ENCODE measurements at regions not wholly inside any gene's neighbourhood (a gene's known extent, or its start where the extent isn't known, plus 50 kb on each side); places are given as distances from the start of the nearest gene placed in this dataset.
A peak's percentile ranks its signal among the peaks of the same experiment; 100 is the strongest.

DNA sequence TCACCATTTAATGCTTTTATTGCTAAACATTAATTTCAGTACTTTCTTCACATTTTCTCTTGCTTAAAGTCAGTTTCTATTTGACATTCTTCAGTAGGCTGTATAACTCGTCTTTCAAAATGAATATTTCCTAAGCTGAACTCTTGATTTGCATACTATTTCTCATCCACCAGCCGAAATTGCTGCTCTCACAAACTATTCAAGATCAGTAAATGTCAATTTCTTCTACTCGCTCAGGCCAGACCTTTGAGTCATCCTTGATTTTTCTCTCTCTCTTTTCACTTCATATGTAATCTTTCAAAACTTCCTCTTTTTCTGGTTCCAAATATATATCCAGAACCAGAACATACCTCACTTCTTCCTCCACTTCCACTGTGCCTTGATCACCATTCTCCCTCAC, 990.0 kb downstream of the KCNT2 start:
- no peak for DNase-seq

DNA sequence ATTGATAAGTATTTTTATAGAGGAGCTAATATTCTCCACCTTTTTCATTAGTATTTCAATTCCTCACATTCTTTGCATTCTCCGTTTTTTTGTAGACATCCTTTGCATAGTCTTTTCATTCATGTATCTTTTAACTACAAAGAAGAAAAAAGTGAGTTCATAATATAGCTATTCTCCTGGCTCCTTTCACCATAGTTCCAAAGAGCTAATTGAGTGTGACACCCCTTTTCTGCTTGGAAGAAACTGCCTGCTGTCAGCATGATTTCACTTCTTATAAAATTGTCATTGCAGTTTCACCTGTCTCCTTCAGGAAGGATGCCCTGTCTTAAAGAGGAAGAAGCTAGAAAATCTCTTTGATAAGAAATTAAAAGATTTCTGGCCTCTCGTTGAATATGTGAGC, 991.1 kb downstream of the KCNT2 start:
- DNase-seq: no peak

DNA sequence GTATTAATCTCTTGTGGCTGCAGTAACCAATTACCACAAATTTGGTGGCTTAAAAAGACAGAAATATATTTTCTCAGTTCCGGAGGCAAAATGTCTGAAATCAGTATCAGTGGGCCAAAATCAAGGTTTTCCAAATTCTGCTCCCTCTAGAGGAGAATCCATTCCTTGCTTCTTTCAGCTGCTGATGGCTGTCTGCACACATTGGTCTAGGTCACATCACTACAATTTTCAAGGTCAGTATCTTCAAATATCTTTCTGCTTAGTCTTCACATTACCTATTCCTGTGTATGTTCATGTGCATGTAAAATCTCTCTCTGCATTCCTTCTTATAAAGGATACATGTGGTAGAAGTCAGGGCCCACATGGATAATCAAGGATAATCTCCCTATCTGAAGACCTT, 999.4 kb downstream of the KCNT2 start:
- DNase-seq: no peak

DNA sequence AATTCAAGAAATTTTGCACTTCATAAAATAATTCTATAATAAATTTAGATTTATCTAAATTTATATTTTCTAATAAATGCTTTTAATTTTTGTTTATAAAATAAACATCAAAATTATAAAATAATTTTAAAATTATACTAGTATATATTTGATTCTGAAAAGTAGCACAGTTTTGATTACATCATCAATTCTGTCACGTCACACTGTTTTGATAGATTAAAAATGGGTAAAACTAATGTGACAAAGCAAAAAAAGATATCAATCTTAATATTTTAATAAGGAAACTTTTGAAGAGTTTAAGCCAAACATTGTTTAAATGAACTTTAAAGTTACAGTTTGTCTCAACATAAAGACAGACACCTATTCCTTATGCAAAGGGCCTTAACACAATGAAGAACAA, 1001.8 kb downstream of the KCNT2 start:
- DNase-seq: no peak

DNA sequence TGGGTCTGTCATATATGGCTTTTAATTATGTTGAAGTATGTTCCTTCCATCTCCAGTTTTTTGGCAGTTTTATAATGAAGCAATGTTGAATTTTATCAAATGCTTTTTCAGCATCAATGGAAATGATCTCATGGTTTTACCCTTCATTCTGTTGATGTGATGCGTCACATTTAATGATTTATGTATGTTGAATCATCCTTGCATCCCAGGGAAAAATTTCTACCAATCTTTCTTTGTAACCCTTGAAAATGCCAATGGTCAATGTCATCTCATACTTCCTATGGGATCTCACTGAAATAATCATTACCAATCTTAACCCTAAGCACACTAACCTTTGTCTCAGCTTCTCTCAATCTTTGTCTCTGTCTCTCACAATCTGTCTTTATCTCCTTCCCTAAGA, 1004.0 kb downstream of the KCNT2 start:
- DNase-seq: peak; percentile 41

DNA sequence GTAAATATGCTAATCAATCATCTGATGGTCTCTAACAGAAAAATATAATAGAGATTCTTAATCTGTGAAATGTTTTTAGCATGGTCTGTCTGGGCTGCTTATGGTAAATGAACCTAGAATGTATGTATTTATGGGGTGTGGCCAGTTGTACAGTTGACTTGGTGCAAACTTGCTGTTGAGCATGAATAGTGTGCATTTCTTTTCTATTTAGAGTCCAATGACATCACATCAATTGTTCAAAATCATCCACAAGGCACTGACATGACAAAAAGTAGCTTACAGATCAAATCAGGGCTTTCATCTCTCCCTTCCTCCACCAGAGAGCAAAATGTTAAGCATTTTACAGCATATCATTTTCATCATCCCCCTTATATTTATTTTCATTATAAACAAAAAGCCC, 1010.3 kb downstream of the KCNT2 start:
- DNase-seq: no peak

DNA sequence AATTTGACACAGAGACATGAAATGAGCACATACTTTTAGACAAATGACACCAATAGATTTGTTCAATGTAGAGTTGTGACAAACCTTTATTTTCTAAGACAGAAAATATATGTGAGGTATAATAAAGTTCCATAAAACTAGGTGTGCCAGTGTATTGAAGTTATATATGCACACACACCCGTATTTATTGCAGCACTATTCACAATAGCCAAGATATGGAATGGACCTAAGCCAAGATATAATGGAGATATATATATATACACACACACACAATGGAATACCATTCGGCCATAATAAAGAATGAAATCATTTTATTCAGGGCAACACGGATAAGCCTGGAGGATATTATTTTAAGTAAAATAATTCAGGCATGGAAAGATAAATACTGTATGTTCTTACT, 1013.5 kb downstream of the KCNT2 start:
- no peak for DNase-seq

DNA sequence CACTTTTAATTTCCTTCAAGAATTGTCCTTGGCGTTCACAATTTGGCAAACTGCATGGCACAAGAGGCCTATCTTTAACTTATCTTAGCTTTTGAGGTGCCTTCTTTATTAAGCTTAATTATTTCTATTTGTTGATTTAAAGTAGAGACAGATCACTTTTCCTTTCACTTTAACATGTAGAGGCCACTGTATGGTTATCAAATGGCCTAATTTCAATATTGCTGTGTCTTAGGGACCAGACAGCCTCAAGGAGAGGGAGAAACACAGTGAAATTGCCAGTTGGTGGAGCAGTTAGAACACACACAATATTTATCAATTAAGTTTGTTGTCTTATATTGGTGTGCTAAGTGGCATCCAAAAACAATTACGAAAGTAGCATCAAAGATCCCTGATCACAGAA, 1013.9 kb downstream of the KCNT2 start:
- DNase-seq: no peak

DNA sequence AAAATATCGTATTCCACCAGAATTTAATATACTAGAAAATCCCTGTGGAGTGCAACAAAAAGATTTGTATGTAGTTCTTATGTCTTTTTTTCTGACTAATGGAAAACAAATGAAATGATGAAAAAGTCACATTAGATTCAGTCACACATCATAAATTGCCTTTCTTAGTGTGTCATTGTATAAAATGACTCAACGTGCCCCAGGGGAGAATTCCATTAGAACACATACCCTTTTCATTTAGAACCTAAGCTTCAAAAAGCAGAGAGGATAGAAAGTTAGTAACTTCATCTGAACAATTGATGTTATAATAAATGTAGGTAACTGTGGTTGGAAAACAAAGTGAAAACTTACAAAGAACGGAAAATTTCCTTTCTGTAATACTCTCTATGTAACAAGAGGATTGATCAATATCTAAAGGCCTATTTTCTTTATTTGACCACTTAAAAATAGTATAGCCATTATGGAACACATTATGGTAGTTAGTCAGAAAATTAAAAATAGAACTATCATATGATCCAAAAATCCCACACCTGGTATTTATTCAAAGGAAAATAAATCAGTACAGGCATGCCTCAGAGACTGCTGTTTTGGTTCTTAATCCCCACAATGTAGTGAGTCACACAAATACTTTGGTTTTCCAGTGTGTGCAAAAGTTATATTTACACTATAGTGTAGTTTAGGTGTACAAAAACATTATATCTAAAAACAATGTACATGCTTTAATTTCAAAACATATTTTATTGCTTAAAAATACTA, 1016.1 kb downstream of the KCNT2 start:
- DNase-seq: peak; percentile 31

DNA sequence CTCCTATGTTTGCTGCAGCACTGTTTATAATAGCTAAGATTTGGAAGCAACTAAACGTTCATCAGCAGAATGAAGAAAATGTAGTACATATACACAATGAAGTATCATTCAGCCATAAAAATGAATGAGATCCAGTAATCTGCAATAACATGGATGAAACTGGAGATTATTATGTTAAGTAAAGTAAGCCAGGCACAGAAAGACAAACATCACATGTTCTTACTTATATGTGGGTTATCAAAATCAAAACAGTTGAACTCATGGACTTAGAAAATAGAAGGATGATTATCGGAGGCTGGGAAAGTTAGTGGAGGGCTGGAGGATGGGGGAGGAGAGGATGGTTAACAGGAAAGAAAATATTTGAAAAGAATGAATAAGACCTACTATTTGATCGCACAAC, 1017.6 kb downstream of the KCNT2 start:
- DNase-seq: no peak

DNA sequence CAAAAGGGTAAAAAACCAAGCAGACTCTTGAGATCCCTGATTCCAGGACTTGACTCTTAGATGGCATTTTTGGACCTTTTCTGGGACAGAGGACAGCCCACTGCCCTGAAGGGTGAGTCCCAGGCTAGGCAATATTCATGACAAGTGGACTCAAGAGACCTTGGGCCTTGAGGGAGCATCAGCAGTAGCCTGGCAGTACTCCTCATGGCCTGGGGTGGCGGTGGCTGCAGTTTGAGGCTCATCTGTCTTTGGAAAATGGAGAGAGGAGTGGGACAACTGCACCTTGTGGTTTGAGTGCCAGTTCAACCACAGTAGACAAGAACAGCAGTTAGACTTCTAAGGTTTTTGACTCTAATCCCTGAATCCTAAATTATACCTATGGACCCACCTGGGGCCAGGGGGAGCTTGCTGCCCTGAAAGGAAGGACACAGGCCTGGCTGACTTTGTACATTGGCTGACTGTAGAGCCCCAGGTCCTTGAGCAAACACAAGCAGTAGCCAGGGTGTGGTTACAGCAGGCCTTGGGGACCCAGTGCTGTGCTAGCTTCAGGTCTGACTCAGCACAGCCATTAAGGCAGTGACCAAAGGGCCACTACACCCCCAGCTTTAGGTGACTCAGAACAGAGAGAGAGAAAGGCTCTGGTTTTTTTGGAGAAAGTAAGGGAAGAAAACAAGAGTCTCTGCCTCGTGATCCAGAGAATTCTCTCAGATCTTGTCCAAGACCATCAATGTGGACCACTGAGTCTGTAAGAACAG, 1023.2 kb downstream of the KCNT2 start:
- DNase-seq: no peak

DNA sequence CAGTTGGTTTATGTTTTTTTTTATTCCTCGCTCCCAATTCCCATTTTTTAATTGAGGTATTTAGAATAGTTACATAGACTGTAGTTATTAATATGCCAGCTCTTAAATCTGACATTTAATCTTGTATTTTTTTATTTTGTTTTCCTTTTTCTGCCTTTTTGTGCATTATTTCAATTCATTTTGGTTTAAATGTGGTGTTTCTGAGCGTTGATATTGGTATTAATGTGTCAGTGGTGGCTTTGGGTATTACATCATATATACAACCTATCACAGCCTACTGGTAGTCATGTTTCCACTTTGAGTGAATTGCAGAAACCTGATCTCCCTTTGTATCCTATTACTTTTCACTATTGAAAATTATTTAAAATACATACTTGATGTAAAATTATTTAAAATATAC, 1027.3 kb downstream of the KCNT2 start:
- DNase-seq: no peak

DNA sequence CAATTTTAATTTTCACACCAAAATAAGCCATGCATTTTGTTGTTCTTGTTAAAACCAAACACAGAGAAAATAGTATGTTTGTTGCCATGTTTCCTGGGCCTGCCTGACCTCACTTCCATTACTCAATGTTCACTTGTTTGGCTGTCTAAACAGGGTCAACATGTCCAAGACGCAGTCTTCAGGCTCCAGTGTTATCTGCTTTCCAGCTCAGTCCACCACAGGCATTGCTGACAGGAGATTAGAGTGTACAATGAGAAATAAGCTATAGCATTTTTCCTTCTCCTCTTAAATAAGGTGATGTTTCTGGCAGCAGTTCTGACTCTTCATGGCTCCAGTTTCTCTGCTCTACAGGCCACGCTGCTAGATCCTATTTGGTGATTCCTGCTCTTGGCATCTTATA, 1030.5 kb downstream of the KCNT2 start:
- DNase-seq: no peak

DNA sequence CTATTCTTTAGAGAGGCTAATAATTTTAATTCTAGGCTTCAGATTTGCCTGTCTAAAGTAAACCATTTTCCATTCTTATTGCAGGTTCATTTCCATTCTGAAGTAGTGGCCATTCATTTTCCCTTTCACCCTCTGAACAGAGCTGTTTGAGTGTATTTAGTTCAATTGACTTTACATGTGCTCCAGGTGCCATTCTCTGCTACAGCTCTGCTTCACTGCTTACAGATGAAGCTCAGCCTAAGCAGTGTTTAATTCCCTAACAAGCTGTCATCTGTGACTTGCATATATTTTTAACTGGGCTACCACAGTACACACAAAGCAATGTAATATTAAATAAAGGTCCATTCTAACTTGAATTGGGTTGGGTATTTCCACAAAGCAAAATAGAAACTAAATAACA, 1031.6 kb downstream of the KCNT2 start:
- no peak for DNase-seq

DNA sequence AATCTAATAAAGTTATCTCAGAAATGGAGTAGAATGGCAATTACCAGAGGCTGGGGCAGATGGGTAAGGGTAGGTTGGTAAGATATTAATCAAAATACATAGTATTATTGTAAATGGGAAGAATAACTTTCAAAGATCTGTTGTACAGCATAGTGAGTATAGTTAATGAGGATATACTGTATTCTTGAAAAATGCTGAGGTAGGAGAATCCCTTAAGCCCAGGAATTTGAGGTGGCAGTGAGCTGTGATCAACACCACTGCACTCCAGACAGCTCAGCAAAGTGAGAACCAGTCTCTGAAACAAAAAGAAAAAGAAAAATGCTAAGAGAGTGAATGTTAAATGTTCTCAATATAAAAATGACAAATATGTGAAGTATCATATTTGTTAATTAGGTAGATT, 1033.7 kb downstream of the KCNT2 start:
- DNase-seq: no peak

DNA sequence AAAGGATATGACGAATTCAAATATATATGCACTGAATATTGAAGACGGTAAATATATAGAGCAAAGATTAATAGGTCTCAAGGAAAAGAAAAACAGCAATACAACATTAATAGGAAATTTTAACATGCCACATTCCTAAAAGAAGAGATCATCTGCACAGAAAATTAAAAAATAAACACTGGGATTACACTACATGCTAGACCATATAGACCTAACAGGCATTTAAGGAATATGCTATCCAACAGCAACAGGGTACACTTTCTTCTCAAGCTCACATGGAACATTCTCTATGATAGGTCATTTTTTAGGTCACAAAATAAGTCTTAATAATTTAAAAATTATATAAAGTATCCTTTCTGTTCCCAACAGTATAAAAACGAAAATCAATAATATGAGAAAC, 1038.3 kb downstream of the KCNT2 start:
- DNase-seq: no peak

DNA sequence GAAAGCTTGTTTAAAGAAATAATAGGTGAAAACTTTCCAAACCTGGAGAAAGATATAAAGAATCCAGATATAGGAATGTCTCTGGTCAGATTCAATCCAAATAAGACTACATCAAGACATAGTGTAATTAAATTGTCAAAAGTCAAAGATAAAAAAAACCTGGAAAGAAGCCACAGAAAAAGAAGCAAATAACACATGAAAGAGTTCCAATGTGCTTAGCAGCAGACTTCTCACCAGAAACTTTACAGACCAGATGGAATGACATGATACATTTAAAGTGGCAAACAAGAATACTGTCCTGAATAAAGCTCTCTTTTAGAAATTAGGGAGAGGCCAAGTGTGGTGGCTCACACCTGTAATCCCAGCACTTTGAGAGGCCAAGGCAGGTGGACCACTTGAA, 1039.9 kb downstream of the KCNT2 start:
- DNase-seq: no peak

DNA sequence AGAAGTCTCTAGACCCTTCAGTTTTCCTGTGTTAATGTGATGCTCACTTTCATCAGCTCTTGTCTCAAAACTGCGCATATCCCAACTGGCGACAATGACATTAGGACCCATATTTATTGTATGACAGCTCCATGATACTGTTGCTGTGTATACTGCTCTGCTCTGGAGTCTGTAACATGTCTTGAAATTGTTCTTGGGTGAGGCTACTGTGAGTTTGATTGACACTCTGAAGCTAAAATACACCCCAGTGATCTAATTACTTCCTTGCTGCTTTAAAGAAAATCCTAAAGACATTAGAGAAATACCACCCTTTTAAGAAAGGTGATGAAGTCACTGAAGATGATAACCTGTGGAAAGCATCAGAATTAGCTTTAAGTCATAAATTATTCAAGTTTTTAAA, 1046.2 kb downstream of the KCNT2 start:
- DNase-seq: no peak

DNA sequence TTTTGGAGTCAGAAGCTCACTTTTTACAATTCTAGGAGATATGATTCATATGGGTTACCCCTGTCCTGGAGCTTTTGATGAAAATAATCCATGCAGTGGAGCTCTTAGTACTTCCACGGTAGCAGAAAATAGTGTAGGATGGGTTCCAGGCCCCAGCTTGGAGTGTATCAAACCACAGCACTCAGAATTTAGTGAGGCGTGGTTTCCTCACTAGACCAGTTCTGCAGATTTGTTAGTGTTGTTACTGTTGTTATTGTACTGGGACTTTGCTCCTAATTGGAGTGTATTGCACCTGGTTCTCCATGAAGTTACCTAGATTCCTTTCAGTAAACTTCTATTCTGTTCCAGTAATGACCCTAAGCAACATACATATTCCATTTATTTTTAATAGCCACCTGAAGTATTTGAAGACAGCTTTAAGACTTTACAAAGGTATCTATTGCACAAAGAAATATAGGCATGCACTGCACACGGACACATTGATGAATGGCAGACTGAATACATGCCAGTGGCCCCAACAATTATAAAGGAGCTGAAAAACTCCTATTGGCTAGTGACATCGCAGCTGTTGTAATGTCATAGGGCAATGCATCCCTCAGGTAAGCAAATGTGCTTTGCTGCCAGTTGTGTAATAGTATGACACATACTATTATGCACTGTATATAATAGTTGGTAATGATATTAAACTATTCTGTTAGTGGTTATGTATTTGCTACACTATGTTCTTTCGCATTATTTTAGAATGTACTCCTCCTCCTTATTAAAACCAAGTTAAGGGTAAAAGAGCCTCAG, 1058.0 kb downstream of the KCNT2 start:
- no peak for DNase-seq

DNA sequence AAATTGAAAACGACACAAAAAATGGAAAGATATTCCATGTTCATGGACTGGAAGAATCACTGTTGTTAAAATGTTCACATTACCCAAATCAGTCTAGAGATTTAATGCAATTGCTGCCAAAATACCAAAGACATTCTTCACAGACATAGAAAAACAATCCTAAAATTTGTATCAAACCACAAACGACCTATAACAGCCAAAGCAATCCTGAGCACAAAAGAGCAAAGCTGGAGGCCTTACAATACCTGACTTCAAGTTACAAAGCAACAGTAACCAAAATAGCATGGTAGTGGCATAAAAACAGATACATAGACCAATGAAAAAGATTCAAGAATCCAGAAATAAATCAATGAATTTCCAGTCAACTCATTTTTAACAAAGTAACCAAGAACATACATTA, 1077.3 kb downstream of the KCNT2 start:
- no peak for DNase-seq

DNA sequence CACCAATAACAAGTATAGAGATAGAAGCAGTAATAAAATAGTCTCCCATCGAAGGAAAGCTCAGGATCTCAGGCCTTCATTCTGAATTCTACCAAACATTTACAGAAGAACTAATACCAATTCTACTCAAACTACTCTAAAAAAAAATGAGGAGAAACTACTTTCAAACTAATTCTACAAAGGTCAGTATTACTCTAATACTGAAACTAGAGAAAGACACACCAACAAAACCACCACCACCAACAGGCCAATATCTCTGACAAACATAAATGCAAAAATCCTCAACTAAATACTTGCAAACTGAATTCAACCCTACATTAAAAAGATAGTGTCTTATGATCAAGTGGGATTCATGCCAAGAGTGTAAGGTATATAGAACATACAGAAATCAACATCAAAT, 1078.4 kb downstream of the KCNT2 start:
- DNase-seq: no peak

DNA sequence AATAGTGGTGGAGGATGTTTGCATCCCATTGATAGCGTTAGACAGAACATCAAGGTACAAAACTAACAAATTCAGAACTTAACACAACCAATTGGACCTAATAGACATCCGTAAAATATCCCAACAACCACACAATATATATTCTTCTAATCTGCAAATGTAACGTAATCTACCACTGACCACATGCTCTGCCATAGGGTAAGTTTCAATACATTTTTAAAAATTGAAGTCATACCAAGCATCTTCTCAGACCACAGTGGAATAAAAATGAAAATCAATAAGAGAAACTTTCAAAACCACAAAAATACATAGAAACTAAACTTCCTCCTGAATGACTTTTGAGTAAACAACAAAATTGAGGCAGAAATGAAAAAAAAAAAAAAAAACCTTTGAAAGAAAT, 1087.5 kb downstream of the KCNT2 start:
- DNase-seq: no peak

DNA sequence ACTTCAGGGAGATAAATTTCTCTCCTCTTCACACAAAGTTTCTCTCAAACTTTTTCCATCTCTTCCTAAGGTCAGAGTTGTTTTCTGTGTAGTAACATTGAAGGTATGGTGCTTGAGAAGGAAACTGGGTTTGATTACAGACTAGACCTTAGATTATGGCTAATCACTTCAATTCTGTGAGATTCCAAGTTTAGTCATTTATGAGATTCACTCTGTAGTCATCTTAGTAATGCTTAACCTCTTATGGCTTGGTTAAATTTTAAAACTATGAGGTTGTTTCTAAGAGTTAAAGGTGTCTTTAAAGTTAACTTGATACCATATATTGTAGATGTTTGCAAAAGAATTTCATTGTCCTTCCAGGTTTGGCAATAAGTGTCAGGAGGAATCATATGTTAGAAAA, 1092.2 kb downstream of the KCNT2 start:
- DNase-seq: no peak

DNA sequence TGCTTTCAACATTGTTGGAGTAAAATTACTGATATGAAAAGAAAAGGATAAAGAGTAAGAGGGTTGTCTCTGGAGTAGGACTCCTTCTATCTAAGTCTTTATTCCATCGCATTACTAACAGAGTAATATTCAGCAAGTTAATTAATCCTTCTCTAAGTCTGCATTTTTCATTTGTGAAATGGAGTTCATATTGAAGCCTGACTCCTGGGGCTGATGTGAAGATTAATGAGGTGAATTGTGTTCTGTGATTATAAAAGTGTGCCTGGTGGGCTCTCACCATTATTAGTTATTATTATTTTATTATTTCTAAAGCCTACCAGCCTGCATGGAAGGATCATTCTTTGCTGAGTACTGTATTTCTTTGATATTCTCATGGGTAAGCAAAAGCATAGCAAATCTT, 1096.7 kb downstream of the KCNT2 start:
- no peak for DNase-seq
